Ramos (cell line): ENCODE measurements at regions not wholly inside any gene's neighbourhood (a gene's known extent, or its start where the extent isn't known, plus 50 kb on each side); places are given as distances from the start of the nearest gene placed in this dataset.

Experiments used
- in situ Hi-C: fragments of 300-500 bp; cut with MboI; formaldehyde crosslinking; loops from one replicate; pipeline ENCODE4 v1.14.3; 2022; ENCODE audit warnings: low sequenced_read_pairs; ENCODE audit not compliant: unreplicated experiment

DNA sequence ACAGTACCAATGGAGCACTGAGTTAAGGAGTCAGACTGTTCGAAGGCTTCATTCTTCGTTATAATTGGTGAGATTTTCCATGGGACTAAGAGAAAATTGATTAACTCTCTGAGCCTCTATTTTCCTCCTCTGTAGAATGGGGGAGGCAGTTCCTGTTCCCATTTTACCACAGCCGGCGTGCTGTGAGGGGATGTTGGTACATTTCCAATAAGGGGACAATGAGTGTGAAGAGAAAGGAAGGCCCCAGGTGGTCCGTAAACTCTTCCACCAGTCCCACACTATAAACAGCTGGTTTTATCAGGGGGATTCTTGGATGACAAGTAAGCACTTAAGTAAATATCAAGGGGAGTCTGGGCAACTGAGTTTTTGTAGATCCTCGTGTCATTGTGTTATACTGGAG is 109.9 kb downstream of the DAD1 start:
- in situ Hi-C loops, result loop anchor here (5.0 kb wide), 1 partner anchor 88 kb away; no protein-coding TSS in a partner anchor

DNA sequence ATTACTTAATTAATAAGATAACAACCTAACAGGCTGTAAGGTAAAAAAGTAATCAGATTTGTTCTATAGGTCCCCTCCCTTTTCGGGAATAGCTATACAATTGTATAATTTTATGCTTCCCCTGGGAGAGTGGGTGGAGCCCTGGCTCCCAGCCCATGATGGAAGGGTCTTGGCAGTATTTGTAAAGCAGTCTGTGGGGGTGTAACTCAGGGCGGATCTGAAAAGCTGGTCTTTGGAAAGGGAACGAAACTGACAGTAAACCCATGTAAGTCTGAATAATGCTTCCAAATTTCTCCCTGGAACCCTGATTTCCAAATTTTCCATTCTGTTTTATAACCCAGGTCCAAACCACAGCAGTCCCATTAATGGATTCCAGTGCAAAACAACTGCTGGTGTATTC is 110.4 kb downstream of the DAD1 start:
- in situ Hi-C loops, result loop anchor here (5.0 kb wide), 1 partner anchor 89 kb away; no protein-coding TSS in a partner anchor

- in situ Hi-C loops, result loop anchor here (5.0 kb wide), 1 partner anchor 89 kb away; no protein-coding TSS in a partner anchor
Measured at GRCh38 chr14:22478247-22478646, 110.8 kb downstream of the DAD1 start.

DNA sequence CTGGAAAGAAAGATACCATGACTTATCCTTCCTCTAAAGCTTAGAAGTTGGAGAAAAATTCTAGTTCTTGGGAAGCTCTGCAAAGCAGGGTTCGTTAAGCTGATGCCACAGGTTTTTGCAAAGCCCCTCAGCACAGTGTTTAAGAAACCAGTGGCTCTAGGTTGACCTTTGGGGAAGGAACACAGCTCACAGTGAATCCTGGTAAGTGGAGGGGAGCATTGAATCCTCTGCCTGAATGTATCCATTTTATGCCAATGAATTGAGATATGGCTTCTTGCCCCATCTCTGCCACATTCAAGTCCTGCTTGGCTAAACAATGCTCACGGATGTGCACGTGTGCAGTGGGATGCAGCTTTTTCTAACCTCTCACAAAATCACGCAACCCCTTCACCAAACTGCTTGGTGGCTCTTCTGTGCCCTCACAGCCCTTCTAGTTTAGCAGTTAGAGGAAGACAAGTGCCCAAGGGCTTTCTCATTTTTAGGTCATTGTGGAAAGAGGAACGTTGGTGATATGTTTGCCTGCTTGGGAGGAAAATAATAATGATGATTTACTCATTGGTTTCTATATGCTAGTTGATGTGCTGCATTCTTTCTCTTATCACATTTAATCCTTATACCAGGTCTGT is 111.3 kb downstream of the DAD1 start:
- in situ Hi-C loops, result loop anchor here (5.0 kb wide), 1 partner anchor 90 kb away; no protein-coding TSS in a partner anchor

GRCh38 chr14:22476887-22477286 is 112.1 kb downstream of the DAD1 start:
- in situ Hi-C loops, result loop anchor here (5.0 kb wide), 1 partner anchor 90 kb away; no protein-coding TSS in a partner anchor

DNA sequence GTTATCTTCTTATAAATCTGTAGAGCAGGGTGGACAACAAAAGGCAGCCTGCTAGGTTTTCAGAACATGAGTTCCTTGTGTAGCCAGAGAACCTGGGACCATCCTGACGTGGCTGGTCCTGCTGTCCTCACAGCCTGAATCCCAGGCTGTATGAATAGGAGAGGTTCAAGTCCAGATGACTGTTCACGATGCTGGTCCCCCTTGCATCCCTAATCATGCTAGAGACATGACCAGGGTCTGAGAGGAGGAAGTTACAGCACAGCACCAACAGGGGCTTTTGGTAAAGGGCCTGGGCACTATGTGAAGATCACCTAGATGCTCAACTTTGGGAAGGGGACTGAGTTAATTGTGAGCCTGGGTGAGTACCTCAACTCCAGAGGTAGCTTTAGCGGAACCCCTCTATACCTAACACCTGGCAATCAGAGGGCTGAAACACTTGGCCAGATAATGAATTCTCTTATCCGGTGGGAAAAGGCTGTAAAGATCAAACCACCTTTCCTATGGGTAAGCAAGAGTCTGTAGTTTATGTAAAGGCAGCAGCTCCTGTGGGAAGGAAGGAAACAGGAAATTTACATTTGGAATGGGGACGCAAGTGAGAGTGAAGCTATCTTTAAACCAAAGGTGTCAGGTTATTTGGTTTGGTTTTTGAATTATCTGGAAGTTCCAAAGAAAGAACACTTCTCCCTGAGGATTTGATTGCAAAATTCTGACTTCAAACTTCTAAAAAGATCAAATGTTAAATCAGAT is 112.8 kb downstream of the DAD1 start:
- in situ Hi-C loops, result loop anchor here (5.0 kb wide), 1 partner anchor 91 kb away; no protein-coding TSS in a partner anchor

- in situ Hi-C loops, result loop anchor here (5.0 kb wide), 1 partner anchor 92 kb away; no protein-coding TSS in a partner anchor
Measured at GRCh38 chr14:22475381-22475780, 113.6 kb downstream of the DAD1 start.

GRCh38 chr14:22474730-22475351 is 114.2 kb downstream of the DAD1 start:
- in situ Hi-C loops, result loop anchor here (5.0 to 25.0 kb wide), 3 partner anchors 83 to 163 kb away; no protein-coding TSS in a partner anchor

DNA sequence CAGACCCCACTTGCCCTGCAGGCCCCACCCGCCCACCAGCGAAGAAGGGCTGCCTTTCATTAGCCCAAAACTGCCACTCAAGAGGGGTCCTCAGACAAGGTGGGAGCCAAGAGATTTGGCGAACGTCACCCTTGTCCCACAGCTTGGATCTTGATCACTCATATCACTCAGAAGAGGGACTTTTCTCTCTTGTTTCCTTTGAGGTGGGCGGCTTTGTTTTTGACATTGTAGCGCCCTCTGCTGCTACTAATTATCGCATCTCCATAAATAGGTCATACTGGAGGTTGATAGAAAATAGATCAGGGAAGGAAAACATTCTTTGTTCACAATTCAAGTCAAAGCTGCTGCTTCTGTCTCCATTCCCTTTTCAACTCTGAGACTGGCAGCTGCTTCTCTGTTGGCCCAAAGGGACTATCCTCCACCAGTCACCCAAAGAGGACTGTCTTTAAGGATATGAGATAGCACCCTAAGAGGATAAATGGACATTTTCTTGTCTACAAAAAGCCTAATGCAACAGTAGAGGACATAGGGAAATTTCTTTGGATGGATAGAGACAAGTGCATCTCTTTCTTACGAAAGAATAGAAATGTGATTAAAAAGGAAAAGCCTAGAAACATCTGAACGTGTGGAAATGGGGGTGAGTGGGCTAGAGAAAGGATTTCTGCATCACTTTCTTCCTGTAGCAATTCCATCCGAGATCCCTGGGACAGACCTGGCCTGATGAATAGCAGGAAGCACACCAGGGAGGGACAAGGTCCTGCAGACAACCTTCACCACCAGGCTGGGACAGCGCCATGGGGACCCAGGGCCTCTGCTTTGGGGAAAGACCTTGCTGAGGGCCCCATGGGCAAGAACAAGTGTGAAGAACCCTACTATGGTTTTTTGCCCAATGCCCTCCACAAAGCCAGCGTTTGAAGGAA is 115.8 kb downstream of the DAD1 start:
- in situ Hi-C loops, result loop anchor here (5.0 to 25.0 kb wide), 2 partner anchors 81 to 161 kb away; no protein-coding TSS in a partner anchor

DNA sequence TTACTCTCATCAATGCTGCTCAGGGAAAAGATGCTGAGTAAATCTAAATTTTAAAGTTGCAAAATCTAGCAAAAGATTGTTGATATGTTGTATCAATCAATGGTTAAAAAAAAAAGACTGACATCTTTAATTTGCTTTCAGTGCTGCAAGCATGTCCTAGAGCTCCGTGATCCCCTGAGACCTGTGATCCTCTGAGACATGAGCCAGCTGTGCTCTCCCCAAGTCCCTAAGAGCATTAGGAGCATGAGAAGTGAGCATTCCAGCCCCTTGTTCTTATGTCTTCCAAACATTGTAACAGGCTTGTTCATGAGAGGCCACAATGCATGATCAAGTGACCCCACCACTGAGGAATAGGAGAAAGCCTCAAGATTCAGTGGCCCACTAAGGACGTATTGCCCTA is 116.6 kb downstream of the DAD1 start:
- in situ Hi-C loops, result loop anchor here (5.0 to 25.0 kb wide), 2 partner anchors 80 to 160 kb away; no protein-coding TSS in a partner anchor

- in situ Hi-C loops, result loop anchor here (5.0 to 25.0 kb wide), 2 partner anchors 79 to 159 kb away; no protein-coding TSS in a partner anchor
Measured at GRCh38 chr14:22471545-22472121, 117.4 kb downstream of the DAD1 start.

DNA sequence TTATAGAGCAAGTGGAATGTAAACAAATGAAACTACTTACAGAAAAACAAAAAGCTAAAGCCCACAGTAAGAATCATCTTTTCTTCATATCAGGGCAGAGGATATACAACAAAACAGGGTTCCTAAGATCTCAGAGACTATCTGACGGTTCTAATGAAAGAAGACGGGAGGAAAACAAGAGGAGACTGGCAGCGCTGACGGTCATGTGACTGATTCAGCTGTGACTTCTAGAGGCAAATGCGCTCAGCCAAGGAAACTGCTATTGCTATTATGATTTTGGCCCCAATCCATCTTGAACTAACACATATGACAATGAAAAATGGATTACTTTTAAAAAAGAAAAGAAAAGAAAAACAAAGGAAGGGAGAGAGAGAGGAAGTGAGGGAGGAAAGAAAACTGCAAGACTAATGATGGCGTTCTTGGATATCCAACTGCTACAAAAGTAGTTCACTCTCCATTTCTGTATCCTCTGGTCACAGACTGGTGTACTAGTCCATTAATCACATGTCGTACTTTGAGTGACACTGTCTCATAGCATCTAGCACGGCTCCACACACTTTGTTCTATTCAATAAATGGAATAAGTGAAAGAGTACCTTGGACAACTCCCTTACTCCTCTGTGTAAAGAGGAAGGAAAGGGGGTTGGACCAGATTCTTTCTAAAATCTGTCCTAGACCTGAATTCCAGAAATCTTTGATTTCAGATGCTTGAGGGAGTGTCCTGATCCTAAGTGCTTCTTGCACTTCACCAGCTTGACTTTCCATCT is 119.3 kb downstream of the DAD1 start:
- in situ Hi-C loops, result loop anchor here (5.0 to 25.0 kb wide), 2 partner anchors 77 to 157 kb away; no protein-coding TSS in a partner anchor

- in situ Hi-C loops, result loop anchor here (25.0 kb wide), 1 partner anchor 157 kb away; no protein-coding TSS in a partner anchor
Measured at GRCh38 chr14:22468830-22469229, 120.2 kb downstream of the DAD1 start.

- in situ Hi-C loops, result loop anchor here (25.0 kb wide), 1 partner anchor 154 kb away; no protein-coding TSS in a partner anchor
Measured at GRCh38 chr14:22466491-22466890, 122.5 kb downstream of the DAD1 start.

DNA sequence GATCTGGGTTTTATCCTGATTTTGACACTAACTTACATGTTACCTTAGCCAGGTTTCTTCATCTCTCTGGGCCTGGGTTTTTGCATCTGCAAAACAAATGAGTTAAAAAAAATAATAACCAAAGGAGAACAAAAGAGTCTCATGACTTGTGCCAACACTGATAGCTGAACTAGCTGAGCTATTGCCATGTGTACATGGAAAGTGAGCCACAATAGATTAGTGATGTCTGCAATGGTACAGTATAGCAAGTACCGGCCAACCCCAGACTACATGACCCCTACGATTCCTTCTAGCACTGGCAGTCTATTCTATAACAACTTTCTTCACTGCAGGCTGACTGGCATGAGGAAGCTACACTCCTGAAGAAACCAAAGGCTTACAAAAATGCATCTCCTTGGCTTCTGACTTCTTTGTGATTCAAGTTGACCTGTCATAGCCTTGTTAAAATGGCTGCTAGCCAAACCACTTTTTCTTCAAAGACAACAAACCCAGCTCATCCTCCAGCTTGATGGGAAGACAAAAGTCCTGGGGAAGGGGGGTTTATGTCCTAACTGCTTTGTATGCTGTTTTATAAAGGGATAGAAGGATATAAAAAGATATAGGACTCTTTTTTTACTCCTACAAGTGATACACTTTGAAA is 123.7 kb downstream of the DAD1 start:
- in situ Hi-C loops, result loop anchor here (25.0 kb wide), 1 partner anchor 153 kb away; no protein-coding TSS in a partner anchor

DNA sequence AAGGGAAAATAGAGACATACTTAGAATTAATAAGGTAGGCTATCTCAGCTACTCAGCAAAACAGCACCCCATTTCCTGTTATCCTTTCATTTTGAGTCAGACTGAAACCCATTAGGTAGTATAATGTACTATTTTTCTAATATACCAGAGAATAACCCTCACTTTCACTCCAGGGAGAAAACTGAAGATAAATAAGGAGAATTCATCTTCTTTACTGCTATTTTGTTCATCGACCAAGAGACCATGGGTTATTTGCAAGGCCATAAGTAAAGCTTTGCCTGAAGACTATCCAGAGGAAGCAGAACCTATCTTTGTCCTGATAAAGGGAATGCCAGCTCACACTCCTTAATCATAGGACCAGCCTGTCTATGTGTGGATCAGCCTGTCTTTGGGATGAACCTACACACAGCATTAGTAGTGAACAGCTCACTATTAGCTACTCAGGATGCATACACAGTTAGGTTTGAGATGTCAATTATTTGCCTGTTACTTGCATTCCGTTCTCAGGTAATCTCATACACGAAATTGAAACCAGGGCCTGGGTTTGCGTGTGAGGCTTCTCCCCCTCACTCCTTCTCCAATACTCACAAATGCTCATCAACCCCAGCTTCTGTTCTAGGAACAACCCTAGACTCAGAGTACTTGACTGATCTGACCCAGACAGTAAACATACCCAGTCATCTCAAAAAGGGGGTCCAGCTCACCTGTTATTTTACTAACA is 124.4 kb downstream of the DAD1 start:
- in situ Hi-C loops, result loop anchor here (25.0 kb wide), 1 partner anchor 152 kb away; no protein-coding TSS in a partner anchor

DNA sequence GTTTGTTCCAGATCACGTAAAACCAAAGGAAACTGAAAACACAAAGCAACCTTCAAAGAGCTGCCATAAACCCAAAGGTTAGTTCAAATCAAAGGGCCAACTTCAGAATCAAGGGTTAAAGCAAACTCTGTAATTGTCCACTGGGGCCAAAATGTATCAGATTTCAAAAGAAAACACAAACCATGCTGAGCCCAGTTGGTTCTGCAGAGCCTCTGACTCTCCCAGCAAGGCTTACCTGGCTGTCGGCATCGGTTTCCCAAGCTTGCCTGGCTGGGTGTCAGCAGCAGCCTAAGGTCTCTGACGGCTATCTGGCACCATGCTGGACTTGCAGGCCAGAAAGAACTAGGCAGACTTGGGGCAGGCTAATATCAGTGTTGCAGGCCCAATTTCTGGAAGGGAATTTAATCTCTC is 125.3 kb downstream of the DAD1 start:
- in situ Hi-C loops, result loop anchor here (25.0 kb wide), 1 partner anchor 151 kb away; no protein-coding TSS in a partner anchor
